Hypothalamus (tissue), 51 donors: ENCODE measurements at regions not wholly inside any gene's neighbourhood (a gene's known extent, or its start where the extent isn't known, plus 50 kb on each side); places are given as distances from the start of the nearest gene placed in this dataset.
A peak's percentile ranks its signal among the peaks of the same experiment; 100 is the strongest.
"Not testable (repeated sequence)": the region's sequence is repeated elsewhere in the genome, so short reads cannot be mapped to it uniquely, and the experiment has no call there.

Experiments
- DNase-seq, 51 donors: peaks; one replicate each; lab custom pipeline; 2025; lab: John Stamatoyannopoulos, UW

DNA sequence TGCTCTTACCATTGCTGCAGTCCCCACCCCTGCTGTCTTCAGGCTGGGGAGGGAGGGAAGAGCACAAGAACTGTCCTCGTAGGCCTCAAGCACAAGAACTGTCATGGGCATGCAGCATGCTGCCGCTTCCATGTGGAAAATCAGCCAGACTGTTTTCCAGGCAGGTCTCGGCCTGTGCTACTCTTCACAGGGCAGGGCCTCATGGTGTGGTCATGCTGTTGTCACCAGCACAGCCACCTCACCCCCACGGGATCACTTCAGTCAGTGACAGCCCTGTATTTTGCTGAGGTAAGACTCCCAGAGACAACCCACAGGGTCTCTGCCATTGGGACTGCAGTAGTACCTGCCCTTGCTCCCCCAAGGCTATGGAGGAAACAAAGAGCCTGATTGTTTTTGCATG lies 205.3 kb downstream of the NAP1L3 start:
- no peak for DNase-seq

DNA sequence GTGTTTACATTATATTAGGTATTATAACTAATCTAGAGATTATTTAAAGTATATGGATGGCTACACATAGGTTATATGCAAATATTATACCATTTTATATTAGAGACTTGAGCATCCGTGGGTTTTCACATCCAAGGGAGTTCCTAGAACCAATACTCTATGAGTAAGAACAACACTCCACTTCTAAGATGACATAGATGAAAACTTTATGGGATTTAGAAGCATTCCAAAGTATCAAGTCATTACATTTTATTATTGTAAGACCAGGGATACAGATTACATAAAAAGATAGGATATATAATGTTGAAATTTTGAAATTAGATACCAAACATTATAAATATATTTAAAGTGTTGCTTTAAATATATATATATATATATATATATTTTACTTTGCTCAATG lies 207.0 kb downstream of the NAP1L3 start:
- DNase-seq: no peak

DNA sequence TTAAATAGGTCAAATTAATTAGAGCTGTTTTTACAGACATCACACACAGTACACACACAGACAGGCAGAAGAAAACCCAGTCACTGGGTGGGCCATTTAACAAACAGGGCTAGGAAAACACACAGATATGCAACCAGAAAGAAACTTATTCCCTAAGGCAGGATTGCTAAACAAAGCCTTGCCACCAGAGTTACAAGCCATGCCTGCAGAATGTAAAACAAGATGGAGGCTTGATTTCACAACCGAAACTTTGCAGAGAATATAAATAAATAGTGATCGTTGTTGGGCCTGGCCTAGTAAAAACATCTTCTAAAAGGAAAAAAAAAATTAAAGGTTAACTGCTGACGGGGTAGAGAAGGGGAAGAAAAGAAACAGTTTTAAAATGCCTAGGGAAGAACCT lies 212.3 kb downstream of the NAP1L3 start:
- DNase-seq: no peak

DNA sequence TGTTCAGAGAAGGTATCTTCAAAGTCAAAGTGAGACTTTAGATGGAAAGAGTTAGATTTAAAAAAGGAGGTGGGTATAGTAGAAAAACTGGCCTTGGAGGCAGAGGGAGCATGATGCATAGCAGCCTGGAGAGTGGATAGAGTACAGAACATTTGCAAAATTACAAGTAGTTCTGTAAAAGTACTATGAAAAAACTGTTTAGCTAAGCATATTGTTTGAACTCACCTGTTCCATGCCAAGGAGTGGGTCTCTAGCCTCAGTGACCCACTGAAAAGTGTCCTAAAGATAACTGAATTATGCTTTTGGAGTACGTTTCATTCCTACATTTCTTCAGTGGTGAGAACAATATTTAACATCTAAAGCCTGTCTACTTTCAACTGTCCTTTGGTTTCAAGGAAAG lies 218.9 kb downstream of the NAP1L3 start:
- DNase-seq: no peak

DNA sequence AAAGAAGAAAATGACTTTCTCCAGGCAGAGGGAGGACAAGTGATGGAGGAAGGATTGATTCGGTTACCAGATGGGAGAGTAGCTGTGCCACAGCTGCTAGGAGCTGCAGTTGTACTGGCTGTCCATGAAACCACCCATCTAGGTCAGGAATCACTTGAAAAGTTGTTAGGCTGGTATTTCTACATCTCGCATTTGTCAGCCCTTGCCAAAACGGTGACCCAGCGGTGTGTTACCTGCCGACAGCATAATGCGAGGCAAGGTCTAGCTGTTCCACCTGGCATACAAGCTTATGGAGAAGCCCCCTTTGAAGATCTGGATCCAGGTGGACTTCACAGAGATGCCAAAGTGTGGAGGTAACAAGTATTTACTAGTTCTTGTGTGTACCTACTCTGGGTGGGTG lies 238.7 kb downstream of the NAP1L3 start:
- DNase-seq: not testable (repeated sequence)

DNA sequence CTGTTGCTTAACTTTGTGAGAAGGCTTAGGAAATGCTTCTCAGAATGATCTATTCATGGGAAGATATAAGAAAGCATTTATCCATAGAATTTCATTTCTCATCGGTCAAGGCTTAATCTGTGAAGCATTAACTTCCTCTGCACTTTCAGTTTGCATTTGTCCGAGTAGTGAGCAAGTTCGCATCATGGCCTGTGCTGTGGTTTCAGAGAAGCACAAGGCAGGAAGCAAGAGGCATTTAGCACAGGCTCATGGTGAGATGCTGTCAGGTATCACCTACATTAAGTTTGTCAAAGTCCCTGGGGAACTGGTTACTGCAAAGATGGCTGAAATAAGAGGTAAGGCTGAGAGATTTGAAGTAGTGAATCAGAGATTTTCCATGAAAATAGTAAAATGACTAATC lies 244.9 kb downstream of the NAP1L3 start:
- DNase-seq: no peak

DNA sequence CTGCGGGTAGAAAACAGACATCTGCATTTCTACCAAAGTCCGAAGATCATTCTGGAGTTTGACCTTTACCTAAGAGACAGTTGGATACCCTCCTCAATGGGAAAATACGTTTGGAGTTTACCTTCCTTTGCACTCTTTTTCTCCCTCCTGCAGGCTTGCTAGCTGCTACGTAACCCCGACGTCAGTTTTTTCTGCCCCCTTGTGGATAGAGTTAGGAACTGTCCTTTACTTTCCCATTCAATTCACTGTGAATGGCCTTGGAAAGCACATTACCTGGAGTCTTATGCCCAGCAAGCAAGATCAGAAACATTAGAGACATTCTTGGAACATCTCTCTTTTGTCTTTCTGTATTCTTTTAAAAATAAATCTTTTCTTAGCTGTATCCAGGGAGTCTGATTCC lies 250.7 kb downstream of the NAP1L3 start:
- DNase-seq: peak in 1 of 51 donors; percentile 2

DNA sequence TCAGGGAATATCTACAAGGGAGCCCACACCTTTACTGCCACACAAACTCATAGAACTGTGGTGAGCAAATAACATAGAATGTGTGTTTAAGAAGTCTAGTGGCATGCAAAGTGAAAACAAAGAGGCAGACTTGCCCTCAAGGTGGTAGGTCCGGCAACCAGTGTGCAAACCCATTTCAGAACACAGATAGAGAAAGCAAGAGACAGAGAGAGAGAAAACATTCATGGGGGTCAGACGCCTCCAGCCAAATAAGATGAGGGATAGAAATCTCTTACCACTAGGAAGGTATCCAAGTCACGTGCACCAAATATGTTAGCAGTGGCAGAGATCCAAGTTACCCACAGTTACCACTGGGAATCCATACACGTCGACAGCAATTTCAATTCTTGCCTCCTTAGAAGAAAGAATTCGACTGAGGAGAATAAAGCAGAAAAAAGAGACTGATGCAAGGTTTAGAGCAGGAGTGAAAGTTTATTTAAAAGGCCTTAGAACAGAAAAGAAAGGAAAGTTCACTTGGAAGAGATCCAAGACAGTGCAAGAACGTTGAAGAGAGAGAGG lies 252.8 kb downstream of the NAP1L3 start:
- DNase-seq: no peak

DNA sequence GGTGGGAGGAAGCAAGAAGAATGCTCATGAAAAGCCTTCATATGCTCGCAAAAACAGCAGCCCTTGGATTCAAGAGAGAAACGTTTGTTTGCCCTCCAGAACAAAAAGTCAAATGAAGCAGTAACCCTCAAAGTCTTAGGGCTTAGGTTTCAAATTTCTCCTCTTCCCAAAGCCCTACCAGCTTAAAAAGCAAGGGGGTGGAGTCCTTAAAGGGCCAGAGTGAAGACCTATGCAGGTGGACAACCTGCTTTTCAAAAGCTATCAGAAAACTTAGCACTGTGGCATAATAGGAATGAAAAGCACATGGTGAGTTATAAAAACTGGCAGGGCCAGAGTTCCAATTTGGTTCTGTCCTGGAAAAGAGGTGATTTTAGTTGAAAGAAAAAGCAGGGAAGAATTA lies 253.3 kb downstream of the NAP1L3 start:
- DNase-seq: no peak

DNA sequence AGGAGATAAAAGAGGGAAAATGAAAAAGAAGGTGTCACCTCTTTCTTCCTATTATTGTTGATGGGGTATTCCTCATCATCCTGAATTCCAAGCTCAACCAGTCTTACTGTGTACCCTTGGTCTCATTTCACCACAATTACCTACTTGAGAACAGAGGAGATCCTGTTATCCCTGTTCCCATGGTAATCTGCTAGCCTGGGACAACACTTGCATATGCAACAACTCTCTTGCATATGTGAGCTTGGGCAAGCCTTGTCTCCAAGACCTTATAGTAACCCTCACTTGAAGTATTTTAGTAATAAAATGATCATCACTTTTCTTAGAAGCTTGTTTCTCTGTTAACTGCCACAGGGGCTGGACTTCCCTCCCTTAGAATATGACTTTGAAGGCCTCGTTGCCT lies 253.7 kb downstream of the NAP1L3 start:
- no peak for DNase-seq

DNA sequence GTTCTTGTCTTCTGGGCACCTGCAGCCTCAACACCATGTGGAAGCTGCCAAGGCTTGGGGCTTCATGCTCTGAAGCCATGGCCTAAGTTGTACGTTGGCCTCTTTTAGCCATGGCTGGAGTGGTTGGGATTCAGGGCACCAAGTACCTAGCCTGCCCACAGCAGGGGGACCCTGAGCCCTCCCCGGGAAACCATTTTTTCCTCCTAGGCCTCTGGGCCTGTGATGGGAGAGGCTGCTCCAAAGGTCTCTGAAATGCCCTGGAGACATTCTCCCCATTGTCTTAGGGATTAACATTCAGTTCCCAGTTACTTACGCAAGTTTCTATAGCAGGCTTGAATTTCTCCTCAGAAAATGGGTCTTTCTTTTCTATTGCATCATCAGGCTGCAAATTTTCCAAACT lies 269.3 kb downstream of the NAP1L3 start:
- no peak for DNase-seq

DNA sequence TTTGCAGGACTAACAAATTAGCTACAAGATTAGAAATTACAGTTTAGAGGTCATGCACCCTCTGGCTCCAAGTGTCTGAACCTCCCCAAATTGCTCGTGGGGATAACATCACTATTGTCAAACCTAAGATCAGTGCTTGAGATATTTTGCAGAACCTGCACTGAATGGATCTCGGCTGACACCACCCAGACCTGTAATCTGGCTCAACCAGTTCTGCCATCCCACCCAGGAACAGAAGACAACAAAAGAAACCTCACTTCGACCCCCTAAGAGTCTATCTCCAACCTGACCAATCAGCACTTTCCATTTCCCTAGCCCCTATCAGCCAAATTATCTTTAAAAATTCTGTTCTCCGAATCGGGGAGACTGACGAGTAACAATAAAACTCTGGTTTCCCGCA lies 318.7 kb downstream of the NAP1L3 start:
- no peak for DNase-seq

DNA sequence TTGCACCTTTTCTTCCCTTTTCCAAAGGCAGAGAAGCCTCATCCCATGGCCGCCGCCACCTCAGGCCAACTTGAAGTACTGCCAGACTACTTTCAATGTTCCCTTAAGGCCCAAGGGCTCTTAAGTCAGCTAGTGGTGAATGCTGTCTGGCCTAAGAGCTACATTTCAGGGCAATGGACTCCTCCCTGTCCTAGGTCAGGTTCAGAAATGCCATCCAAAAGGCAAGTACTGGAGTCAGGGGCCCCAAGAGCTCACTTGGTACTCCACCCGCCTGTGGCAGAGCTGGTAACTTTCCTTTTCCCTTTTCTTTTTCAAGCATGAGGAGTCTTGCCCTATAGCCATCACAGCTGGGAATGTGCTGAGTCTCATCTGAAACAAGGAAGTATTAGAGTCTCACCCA lies 327.1 kb downstream of the NAP1L3 start:
- no peak for DNase-seq

DNA sequence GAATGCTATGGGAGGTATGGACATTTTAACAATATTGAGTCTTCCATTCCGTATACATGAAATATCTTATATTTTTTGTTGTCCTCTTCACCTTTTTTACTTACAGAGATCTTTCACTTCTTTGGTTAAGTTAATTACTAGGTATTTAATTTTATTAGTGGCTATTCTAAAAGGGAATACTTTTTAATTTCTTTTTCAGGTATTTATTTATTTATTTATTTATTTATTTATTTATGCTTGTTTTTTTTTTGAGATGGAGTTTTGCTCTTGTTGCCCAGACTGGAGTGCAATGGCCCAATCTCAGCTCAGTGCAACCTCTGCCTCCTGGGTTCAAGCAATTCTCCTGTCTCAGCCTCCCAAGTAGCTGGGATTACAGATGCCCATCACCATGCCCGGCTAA lies 329.1 kb downstream of the NAP1L3 start:
- not testable (repeated sequence) for DNase-seq

DNA sequence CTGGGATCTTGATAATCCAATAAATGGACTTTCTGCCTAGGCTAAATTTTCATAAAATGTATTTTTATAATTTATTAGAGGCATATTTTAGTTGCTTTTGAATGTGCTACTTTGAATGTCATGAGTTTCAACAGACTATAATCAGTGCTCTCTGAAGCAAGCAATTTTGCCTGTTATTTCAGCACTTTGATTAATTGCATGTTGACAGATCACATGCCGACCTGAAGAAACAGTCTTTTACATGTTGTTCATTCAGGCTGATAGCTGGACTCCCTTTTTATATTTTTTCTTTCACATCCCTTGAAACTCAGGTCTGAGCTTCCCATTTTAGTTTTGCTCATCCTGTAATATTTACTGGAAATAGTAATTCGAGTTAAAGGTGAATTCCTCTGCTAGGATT lies 341.0 kb downstream of the NAP1L3 start:
- DNase-seq: no peak

DNA sequence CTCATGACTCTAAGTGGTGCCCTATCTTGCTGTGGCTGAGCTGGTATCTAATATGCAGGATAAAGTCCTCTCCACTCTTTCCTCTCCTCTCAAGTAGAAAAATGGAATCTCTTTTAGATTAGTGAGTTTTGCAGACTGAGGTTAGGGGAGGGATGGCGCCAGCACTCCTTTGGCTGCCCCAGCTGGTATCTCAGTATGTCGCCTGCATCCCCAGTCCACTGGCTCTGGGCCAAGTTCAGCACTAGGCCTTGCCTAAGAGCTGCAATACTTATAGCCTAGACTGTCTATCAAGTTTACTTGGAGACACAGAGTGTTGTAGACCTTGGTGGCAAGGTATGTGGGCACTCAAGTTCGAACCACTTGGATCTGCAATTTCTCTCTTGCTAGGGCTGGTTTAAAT lies 351.3 kb downstream of the NAP1L3 start:
- no peak for DNase-seq

DNA sequence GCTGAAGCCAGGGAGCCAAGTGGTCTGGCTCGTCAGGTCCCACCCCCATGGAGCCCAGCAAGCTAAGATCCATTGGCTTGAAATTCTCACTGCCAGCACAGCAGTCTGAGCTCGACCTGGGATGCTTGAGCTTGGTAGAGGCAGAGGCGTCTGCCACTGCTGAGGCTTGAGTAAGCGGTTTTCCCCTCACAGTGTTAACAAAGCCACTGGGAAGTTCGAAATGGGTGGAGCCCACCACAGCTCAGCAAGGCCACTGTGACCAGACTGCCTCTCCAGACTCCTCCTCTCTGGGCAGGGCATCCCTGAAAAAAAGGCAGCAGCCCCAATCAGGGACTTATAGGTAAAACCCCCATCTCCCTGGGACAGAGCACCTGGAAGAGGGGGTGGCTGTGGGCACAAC lies 353.8 kb downstream of the NAP1L3 start:
- no peak for DNase-seq
